ENCODE measurements at regions not wholly inside any gene's neighbourhood (a gene's known extent, or its start where the extent isn't known, plus 50 kb on each side); places are given as distances from the start of the nearest gene placed in this dataset.

DNA sequence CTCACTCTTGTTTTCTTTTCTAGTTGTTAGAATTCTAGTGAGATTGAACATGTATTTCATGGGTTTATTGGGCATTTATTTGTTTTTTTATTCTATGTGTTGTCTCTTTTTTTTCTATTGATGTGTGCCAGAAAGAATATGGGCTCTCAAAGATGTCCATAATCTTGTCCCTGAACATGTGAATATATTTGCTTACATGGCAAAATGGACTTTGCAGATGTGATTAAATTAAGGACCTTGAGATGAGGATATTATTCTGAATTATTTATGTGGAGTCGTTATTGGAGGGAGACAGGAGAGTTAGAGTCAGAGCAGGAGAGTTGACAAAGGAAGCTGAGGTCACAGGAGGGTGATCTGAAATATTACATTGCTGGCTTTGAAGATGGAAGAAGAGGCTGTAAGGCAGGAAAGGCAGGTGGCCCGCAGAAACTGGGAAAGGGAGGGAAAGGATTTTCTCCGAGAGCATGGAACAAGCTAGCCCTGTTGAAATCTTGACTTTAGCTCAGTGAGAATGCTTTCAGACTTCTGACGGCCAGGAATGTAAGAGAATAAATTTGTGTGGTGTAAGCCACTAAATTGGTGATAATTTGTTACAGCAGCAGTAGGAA is 82.8 kb downstream of the NABP1 start:
- TF ChIP-seq, protein P1, sequence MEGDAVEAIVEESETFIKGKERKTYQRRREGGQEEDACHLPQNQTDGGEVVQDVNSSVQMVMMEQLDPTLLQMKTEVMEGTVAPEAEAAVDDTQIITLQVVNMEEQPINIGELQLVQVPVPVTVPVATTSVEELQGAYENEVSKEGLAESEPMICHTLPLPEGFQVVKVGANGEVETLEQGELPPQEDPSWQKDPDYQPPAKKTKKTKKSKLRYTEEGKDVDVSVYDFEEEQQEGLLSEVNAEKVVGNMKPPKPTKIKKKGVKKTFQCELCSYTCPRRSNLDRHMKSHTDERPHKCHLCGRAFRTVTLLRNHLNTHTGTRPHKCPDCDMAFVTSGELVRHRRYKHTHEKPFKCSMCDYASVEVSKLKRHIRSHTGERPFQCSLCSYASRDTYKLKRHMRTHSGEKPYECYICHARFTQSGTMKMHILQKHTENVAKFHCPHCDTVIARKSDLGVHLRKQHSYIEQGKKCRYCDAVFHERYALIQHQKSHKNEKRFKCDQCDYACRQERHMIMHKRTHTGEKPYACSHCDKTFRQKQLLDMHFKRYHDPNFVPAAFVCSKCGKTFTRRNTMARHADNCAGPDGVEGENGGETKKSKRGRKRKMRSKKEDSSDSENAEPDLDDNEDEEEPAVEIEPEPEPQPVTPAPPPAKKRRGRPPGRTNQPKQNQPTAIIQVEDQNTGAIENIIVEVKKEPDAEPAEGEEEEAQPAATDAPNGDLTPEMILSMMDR (conservative IDR thresholded peaks at IDR 0.05; ENCODE audit: low read length) = no peak
- TF ChIP-seq EZH2phosphoT487 (IDR thresholded peaks at IDR 0.05; ENCODE audit: borderline replicate concordance, low read depth, low read length) = no peak
